Loucy (cell line): ENCODE measurements at regions not wholly inside any gene's neighbourhood (a gene's known extent, or its start where the extent isn't known, plus 50 kb on each side); places are given as distances from the start of the nearest gene placed in this dataset.
"Not testable (repeated sequence)": the region's sequence is repeated elsewhere in the genome, so short reads cannot be mapped to it uniquely, and the experiment has no call there.

ENCODE experiments used
- EZH2phosphoT487 ChIP-seq: fragments of 200-600 bp; IDR thresholded peaks from 2 replicates; pipeline ENCODE4 v1.6.1; 2018; ENCODE audit warnings: antibody characterized with exemption, mild to moderate bottlenecking, moderate library complexity, borderline replicate concordance
- TF ChIP-seq, protein P1 (sequence below): fragments of 200-600 bp; sonication (generic); conservative IDR thresholded peaks from 2 replicates; pipeline ENCODE4 v1.5.1; 2014; ENCODE audit warnings: mild to moderate bottlenecking, antibody characterized with exemption, low read length

- TF ChIP-seq, protein P1, sequence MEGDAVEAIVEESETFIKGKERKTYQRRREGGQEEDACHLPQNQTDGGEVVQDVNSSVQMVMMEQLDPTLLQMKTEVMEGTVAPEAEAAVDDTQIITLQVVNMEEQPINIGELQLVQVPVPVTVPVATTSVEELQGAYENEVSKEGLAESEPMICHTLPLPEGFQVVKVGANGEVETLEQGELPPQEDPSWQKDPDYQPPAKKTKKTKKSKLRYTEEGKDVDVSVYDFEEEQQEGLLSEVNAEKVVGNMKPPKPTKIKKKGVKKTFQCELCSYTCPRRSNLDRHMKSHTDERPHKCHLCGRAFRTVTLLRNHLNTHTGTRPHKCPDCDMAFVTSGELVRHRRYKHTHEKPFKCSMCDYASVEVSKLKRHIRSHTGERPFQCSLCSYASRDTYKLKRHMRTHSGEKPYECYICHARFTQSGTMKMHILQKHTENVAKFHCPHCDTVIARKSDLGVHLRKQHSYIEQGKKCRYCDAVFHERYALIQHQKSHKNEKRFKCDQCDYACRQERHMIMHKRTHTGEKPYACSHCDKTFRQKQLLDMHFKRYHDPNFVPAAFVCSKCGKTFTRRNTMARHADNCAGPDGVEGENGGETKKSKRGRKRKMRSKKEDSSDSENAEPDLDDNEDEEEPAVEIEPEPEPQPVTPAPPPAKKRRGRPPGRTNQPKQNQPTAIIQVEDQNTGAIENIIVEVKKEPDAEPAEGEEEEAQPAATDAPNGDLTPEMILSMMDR: not testable (repeated sequence)
- not testable (repeated sequence) for TF ChIP-seq EZH2phosphoT487
These were observed 148.3 kb downstream of the UTRN start for GRCh38 chr6:144433446-144433845.
